PC-3 (cell line): ENCODE measurements at regions not wholly inside any gene's neighbourhood (a gene's known extent, or its start where the extent isn't known, plus 50 kb on each side); places are given as distances from the start of the nearest gene placed in this dataset.

Experiments
- EZH2 ChIP-seq: fragments of 300-600 bp; sonication (generic); IDR thresholded peaks from one replicate; pipeline ENCODE4 v1.6.1; 2017; ENCODE audit warnings: antibody characterized with exemption, mild to moderate bottlenecking, low read length; ENCODE audit not compliant: unreplicated experiment
- EZH2phosphoT487 ChIP-seq: fragments of 300-600 bp; sonication (generic); IDR thresholded peaks from 2 replicates; pipeline ENCODE4 v1.6.1; 2018; ENCODE audit warnings: mild to moderate bottlenecking, antibody characterized with exemption, low read length, borderline replicate concordance
- TF ChIP-seq, protein P1 (sequence below): fragments of 300-600 bp; sonication (generic); conservative IDR thresholded peaks from 2 replicates; pipeline ENCODE4 v1.5.1; 2017; ENCODE audit warnings: antibody characterized with exemption, low read depth, mild to moderate bottlenecking, low read length

GRCh38 chr11:121717296-121717695, 264.5 kb upstream of the SORL1-AS1 start:
- TF ChIP-seq, protein P1, sequence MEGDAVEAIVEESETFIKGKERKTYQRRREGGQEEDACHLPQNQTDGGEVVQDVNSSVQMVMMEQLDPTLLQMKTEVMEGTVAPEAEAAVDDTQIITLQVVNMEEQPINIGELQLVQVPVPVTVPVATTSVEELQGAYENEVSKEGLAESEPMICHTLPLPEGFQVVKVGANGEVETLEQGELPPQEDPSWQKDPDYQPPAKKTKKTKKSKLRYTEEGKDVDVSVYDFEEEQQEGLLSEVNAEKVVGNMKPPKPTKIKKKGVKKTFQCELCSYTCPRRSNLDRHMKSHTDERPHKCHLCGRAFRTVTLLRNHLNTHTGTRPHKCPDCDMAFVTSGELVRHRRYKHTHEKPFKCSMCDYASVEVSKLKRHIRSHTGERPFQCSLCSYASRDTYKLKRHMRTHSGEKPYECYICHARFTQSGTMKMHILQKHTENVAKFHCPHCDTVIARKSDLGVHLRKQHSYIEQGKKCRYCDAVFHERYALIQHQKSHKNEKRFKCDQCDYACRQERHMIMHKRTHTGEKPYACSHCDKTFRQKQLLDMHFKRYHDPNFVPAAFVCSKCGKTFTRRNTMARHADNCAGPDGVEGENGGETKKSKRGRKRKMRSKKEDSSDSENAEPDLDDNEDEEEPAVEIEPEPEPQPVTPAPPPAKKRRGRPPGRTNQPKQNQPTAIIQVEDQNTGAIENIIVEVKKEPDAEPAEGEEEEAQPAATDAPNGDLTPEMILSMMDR, result no peak
- TF ChIP-seq EZH2 (no peak), EZH2phosphoT487 (no peak)
